Occipital lobe (tissue), 1 donor: ENCODE measurements at regions not wholly inside any gene's neighbourhood (a gene's known extent, or its start where the extent isn't known, plus 50 kb on each side); places are given as distances from the start of the nearest gene placed in this dataset.

Experiments used
- DNase-seq: peaks from one replicate; lab custom pipeline; 2025; lab: John Stamatoyannopoulos, UW

DNA sequence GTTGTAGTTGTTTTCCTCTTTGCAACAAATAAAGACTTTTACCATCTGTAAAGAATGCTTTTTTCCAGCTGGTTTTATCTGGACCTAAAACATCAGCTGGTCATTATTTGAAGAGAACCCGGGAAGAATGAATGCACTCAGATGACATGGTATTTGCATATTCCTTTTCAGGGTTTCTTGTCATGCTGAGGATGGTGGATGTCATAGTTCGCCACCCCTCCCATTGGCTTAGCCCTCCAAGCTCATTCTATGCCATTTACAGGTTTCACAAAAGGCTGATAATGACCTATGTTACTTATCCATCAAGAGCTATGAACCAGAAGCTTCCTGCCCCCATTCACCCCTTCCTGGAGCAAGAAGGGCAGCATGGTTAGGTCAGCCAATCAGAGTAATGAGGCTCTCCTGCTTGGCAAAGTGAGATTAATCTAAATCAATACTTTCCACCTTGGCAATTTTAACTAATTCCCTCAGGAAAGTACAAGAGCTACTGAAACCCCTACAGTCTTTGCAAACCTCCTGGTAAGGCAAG lies 440.5 kb upstream of the TLE4 start:
- DNase-seq: no peak

DNA sequence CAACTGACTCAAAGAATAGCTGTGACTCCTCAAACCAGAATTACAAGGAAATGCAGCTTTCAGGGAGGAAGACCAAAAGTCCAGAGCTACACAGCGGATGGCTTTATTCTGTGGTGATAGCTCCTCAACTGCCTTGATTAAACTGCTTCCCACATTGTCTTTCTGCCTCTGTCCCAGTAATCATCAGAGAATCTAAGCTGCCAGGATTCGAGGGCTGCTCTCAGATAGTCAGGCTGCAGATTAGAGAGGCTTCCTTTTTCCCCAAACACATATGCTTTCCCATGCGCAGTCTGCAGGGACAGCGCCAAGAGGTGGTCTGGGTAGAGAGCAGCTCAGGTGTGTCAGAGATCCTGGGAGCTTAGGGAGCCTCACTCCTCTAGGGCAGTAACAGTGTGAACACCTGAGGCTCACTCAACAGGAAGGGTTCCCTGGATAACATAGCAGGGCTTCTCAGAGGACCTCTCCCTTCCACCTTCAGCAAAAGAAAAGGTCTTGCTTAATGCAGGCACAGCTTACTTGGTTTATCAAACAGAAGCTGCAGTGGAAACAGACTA lies 439.9 kb upstream of the TLE4 start:
- DNase-seq: no peak

GRCh38 chr9:79134654-79135053 lies 437.1 kb upstream of the TLE4 start:
- DNase-seq: no peak

DNA sequence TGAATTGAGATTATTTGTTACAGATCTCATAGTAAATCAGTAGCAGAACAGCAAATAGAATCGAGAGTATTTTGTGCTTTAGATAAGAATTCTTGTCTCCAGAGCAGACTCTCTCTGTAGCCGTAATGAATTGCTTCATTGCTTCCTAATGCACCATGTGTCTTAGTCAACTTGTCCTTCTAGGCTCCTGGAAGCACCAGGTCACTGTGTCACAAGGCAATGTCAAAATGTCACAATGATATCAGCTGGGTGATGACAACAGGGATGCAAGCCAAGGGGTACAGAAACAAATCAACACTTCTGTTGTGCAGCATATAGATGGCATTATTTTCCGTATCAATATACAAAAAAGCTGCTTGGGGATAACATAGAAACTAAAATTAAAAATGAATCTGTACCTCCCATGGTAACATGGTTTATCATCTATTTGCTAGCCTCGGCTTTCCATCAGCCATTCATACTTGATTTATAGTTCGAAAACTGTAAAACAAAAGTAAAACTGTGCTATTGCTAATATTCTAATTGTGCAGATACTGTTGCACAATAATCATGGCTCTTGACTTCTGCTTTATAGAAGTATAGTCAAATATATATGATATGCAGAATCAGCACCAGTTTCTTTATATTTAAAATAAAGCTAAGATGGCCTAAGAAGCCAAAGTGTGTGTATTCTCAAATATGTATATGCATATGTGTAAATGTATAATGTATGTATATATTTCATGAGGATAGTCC lies 435.9 kb upstream of the TLE4 start:
- no peak for DNase-seq

DNA sequence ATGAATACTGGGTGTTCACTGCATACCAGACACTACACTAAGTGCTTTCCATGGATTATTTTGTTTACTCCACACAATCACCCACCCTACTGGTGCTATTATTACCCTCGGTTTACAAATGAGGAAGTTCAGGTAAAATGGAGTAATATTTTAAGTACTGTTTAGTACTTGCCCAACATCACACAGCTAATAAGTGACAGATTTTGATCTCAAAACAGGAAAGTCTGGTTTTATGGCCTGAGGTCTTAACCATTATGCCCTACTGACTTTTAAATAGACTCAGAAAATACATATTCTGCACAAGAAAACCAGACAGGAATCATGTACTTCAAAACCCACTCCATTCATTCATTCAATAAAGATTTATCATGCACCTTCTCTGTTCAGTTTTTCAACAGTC lies 431.0 kb upstream of the TLE4 start:
- DNase-seq: no peak

DNA sequence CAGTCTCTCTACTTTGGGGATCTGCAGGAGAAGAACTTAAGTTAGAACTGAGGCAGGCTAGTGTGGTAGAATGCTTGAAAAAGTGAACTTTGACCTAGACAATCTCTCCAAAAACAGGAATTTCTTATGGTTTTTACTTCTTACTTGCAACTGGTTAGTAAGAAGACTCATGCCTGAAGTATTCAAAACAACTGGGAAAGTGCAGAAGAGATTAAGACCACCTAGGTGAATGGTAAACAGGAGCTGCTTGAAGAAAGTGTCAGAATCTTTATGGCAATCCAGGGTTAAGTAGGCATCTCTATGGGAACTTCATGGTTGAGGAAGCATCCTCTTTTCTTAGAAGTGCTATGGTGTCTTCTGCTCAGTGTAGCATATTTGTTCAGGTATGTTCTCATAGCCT lies 428.6 kb upstream of the TLE4 start:
- DNase-seq: no peak

DNA sequence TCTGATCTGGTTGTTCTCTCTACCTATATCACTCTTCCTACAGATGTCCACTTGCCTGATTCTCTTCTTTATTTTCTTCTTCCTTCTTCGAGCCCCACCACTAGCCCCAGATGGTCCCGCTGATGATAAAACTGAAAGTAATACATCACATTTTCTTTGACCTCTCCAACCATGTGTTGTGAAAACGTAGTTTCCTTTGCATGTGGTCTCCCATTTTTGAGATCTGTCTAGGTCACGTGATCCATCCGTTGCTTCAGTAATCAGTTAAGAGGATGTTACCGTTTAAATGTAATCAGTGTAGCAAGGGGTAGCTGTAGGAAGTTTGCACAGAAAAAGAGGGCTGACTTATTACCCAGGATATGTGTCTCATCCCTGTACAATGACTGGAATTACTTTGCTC lies 426.3 kb upstream of the TLE4 start:
- DNase-seq: no peak

GRCh38 chr9:79149585-79149984 lies 422.2 kb upstream of the TLE4 start:
- DNase-seq: no peak

GRCh38 chr9:79151791-79152190 lies 420.0 kb upstream of the TLE4 start:
- no peak for DNase-seq

DNA sequence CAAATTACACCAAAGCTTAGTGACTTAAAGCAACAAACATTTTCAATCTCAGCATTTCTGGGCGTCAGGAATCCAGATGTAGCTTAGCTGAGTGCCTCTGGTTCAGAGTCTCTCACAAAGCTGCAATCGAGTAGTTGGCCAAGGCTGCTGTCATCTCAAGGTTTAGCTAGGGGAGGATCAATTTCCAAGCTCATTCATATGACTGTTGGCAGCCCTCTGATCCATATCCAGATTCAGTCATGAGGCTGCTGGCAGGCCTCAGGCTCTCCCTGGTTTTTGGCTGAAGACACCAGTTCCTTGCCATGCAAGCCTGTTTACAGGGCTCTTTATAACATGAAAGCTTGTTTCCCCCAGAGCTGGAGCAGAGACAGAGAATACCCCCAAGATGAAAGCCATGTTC lies 419.5 kb upstream of the TLE4 start:
- DNase-seq: no peak

DNA sequence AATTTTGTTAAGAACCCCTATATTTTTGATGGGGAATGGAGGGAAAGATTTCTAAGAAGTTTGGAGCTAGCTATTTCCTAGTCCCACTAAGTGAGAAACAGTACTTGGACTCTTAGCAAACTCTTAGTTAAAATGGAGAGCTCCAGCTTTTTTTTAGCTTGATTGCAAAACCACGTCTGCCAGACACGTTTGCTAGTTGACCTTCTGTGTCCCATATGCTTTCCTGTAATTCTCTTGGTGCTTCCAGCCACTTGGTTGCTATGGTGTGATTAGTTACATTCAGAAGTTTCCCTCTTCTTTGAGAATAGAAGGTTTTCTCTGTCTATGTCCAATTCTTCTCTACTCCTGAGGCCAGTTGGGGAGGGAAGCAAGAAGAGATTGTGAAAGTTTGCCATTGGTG lies 417.0 kb upstream of the TLE4 start:
- no peak for DNase-seq

- no peak for DNase-seq
These were observed 416.5 kb upstream of the TLE4 start for GRCh38 chr9:79155308-79155707.

- DNase-seq: no peak
These were observed 408.2 kb upstream of the TLE4 start for GRCh38 chr9:79163544-79163943.

GRCh38 chr9:79164406-79164805 lies 407.4 kb upstream of the TLE4 start:
- no peak for DNase-seq

GRCh38 chr9:79165020-79165780 lies 406.6 kb upstream of the TLE4 start:
- no peak for DNase-seq

DNA sequence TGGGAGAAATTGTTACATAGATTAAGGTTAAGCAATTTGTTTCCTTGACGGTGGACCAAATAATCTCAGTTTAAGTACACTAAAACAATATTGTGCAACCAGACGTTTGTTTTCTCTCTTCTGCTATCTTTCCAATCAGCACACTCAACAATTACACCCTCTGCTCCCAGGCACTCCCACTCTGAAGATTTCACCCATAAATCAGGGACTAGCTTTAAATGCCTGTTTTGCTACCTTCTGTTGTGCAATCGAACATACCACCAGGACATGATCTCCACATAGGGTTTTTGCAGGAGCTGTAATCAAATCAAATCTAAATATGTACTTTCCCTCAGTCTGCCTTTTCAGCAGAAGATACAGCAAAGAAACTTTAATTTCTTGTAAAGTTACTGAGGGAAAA lies 405.8 kb upstream of the TLE4 start:
- no peak for DNase-seq

- no peak for DNase-seq
These were observed 401.1 kb upstream of the TLE4 start for GRCh38 chr9:79170643-79171042.

DNA sequence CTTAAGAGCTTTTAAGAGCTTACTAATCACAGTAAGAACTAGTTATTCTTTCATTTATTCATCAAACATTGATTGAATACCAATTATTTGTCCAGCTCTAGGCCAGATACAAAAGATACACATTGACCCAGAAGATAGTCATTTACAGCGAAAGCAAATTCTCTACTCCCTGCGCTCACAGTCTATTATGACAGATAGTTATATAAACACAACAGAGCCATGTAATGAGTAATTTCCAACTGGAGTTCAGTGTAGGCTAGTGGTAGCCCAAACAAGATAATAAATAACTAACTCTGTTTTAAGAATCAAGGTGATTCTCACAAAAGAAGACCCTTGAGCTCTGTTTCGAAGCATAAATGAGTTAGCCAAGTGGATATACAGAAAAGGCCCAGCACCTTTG lies 397.8 kb upstream of the TLE4 start:
- DNase-seq: no peak

DNA sequence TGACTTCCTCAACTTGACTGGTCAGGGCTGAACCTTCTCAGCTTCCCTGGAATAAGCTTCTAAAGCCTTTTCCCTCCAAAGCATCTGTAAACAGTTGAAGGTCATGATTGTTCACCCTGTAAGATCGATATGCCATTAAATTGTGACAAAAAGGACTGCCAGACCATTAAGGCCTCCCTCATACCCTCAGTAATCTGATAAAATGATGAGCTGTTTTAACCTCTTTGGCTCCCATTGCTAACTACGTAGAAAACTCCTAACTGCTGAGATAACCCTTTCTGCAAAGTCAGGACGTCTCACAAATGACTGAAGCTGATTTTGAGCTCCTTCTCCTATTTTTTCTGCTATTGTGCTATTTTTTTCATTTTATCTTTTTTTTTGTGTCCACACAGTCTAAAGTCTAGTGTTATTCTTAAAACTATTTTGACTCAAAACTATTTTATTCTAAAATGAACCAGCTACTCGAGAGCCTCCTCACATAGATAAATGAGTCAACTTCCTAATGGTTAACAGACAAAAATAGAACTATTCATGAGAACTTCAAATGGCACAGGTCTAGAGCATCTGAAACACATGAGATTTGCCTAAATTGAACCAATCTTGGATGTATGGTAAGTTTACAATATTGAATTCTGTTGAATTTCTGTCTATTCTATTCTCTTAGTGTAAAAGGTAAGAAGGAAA lies 395.6 kb upstream of the TLE4 start:
- no peak for DNase-seq

DNA sequence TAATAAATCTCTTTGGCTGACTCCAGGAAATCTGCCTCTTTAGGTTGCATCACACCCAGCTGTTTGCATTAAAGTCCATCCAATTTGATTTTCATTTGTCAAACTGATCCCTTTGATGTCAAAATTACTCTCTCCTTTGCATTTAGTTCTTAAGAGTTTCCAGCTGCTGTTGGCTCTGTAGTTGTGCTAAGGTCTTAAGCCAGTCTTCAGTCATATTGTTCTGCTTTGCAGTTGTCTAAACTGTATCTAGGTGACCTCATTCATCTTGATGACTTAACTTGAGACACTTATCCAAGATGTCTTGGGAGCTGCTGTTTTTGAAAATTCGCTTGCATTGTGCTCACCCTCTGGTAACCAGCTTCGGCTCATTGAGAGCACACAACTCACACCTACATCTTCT lies 386.9 kb upstream of the TLE4 start:
- DNase-seq: no peak

GRCh38 chr9:79185866-79186265 lies 385.9 kb upstream of the TLE4 start:
- no peak for DNase-seq

DNA sequence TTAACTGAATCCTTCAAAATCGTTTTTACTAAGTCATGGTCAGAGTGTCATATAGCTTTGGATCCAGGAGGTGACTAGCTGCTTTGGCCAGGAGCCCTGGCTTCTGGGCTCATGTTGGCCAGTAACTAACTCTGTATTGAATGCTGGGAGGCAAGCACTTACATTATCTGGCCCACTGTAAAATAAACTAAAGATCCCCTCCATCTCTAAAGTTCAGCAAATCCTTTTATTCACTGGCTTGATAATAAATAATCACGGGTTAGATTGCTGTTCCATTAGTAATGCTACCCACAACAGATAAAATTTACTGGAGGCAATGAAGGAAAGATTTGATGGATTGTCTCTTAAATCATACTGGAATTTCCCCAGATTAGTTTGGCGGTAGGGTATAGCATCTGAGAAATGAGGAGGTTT lies 382.2 kb upstream of the TLE4 start:
- no peak for DNase-seq
